Mucosa of rectum (tissue), 2 donors: ENCODE measurements at regions not wholly inside any gene's neighbourhood (a gene's known extent, or its start where the extent isn't known, plus 50 kb on each side); places are given as distances from the start of the nearest gene placed in this dataset.

Source experiments
- H3K27ac ChIP-seq, 2 donors: one replicate each; pipeline ENCODE4 v1.7.0; 2013; ENCODE audit warnings: inconsistent platforms in 2 of 2, low read depth in 2 of 2, low read length in 2 of 2
- H3K27me3 ChIP-seq, 2 donors: one replicate each; pipeline ENCODE4 v1.7.0; 2013; ENCODE audit warnings: low read length in 2 of 2; ENCODE audit not compliant: control insufficient read depth in 2 of 2, insufficient read depth in 2 of 2
- H3K36me3 ChIP-seq, 2 donors: one replicate each; pipeline ENCODE4 v1.7.0; 2013; ENCODE audit warnings: low read length in 2 of 2; ENCODE audit not compliant: control insufficient read depth in 2 of 2, insufficient read depth in 2 of 2
- H3K4me1 ChIP-seq, 2 donors: one replicate each; pipeline ENCODE4 v1.7.0; 2013; ENCODE audit warnings: low read length in 2 of 2, mild to moderate bottlenecking in 1 of 2; ENCODE audit not compliant: control insufficient read depth in 2 of 2, insufficient read depth in 2 of 2
- H3K4me3 ChIP-seq, 2 donors: one replicate each; pipeline ENCODE4 v1.7.0; 2013; ENCODE audit warnings: low read length in 2 of 2
- H3K9ac ChIP-seq, 2 donors: one replicate each; pipeline ENCODE4 v1.7.0; 2013; ENCODE audit warnings: low read length in 2 of 2, low read depth in 1 of 2, mild to moderate bottlenecking in 1 of 2
- H3K9me3 ChIP-seq, 2 donors: one replicate each; pipeline ENCODE4 v1.7.0; 2013; ENCODE audit warnings: low read length in 2 of 2; ENCODE audit not compliant: control insufficient read depth in 2 of 2
- donor health status: healthy.
- donor health status: Normal muscosa, but diverticular disease.

- Histone ChIP-seq H3K9me3 (no peaks in the 10 kb centered on the region), H3K27ac (no peak overlapping the region), H3K4me1 (no peaks in the 10 kb centered on the region), H3K9ac (no peak overlapping the region), H3K27me3 (no peaks in the 10 kb centered on the region), H3K36me3 (no peaks in the 10 kb centered on the region), H3K4me3 (no peak overlapping the region)
These were observed 1809.0 kb downstream of the SUCLG1 start for GRCh38 chr2:82650038-82650437.

- no peaks in the 10 kb centered on the region for H3K9me3 ChIP-seq
- H3K27ac ChIP-seq: no peak overlapping the region
- H3K4me3 ChIP-seq: no peak overlapping the region
- no peaks in the 10 kb centered on the region for H3K36me3 ChIP-seq
- H3K27me3 ChIP-seq: no peaks in the 10 kb centered on the region
- no peaks in the 10 kb centered on the region for H3K4me1 ChIP-seq
- no peak overlapping the region for H3K9ac ChIP-seq
These were observed 1817.4 kb downstream of the SUCLG1 start for GRCh38 chr2:82641598-82642180.

DNA sequence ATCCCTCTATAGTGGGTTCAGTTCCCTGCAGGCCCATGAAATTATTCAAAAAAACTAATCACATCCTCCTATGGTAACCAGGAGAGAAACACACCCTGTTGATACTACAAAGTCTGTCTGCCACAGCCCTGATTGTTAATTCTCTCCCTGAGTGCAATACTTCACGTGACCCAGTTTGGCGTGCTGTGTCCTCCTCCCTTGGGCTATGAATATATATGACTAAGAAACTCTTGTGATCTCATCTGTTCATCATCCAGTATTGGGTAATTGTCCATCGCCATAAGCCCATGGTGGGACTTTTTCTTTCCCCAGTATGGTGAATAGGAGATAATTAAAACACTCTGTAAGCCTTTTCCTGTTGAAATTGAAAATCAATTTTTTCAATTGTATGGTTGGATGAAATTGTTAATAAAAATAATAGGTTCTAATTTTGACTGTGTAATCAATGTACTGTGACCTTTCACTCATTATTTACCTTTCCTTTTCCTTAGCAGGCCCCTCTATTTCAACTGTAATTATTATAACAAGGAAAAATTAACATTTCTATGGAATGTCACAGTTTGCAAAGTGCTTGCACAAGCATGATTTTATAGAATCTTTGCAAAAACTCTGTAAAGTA is 1822.6 kb downstream of the SUCLG1 start:
- H3K27ac ChIP-seq: no peak overlapping the region
- no peaks in the 10 kb centered on the region for H3K4me1 ChIP-seq
- no peaks in the 10 kb centered on the region for H3K27me3 ChIP-seq
- H3K36me3 ChIP-seq: no peaks in the 10 kb centered on the region
- no peak overlapping the region for H3K9ac ChIP-seq
- no peak overlapping the region for H3K4me3 ChIP-seq
- H3K9me3 ChIP-seq: no peaks in the 10 kb centered on the region

DNA sequence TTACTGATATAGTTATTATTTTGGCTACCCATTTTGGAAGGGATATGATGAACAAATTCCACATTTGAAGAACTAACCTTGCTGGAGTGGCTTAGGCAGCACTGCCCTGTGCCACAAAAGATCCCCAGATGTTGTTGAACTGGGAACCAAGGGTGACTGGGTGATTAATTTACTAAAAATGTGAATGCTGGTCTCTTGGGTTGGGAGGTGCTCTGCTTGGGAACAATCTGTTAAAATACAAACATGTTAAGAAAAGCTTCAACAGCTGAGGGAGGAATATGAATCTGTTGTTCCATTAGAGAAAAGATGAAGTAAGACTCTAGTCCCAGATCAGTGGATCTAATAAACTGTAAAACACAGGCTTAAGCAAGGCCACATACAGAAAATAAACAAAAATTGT is 1860.1 kb downstream of the SUCLG1 start:
- H3K9ac ChIP-seq: no peak overlapping the region
- H3K36me3 ChIP-seq: no peaks in the 10 kb centered on the region
- no peaks in the 10 kb centered on the region for H3K9me3 ChIP-seq
- H3K4me1 ChIP-seq: no peaks in the 10 kb centered on the region
- H3K4me3 ChIP-seq: no peak overlapping the region
- H3K27ac ChIP-seq: no peak overlapping the region
- no peaks in the 10 kb centered on the region for H3K27me3 ChIP-seq

DNA sequence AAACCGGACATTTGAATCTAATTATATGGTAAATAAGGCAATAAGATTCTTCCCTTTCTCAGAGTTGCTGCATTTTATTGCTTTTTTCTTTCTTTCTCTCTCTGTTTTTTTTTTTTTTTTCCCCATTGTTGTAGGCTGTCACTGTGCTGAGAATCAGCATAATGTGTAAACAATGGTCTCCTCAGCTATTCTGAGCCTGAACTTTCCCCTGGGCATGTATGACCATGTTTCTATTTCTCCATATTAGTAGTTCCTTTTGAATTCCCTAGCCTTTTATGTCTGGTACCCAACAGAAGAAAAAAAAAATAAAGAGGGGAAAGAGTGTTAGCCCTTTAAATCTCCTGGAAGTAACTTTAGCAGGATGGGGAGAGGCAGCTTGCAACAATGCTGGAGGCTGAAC is 1862.5 kb downstream of the SUCLG1 start:
- no peaks in the 10 kb centered on the region for H3K4me1 ChIP-seq
- no peaks in the 10 kb centered on the region for H3K36me3 ChIP-seq
- no peak overlapping the region for H3K4me3 ChIP-seq
- no peaks in the 10 kb centered on the region for H3K27me3 ChIP-seq
- H3K27ac ChIP-seq: no peak overlapping the region
- H3K9ac ChIP-seq: no peak overlapping the region
- no peaks in the 10 kb centered on the region for H3K9me3 ChIP-seq

GRCh38 chr2:82591718-82592117 is 1867.4 kb downstream of the SUCLG1 start:
- H3K27ac ChIP-seq: no peak overlapping the region

GRCh38 chr2:82576656-82577055 is 1882.4 kb downstream of the SUCLG1 start:
- Histone ChIP-seq H3K9ac (no peak overlapping the region), H3K36me3 (no peaks in the 10 kb centered on the region), H3K27ac (no peak overlapping the region), H3K27me3 (no peaks in the 10 kb centered on the region), H3K4me3 (no peak overlapping the region), H3K4me1 (no peaks in the 10 kb centered on the region), H3K9me3 (no peaks in the 10 kb centered on the region)

More at GRCh38 chr2:82591718-82592117, 1867.4 kb downstream of the SUCLG1 start:
- Histone ChIP-seq H3K4me1 (no peaks in the 10 kb centered on the region), H3K9me3 (no peaks in the 10 kb centered on the region), H3K9ac (no peak overlapping the region), H3K4me3 (no peak overlapping the region), H3K27me3 (no peaks in the 10 kb centered on the region), H3K36me3 (no peaks in the 10 kb centered on the region)

GRCh38 chr2:82539280-82539621 is 1919.8 kb downstream of the SUCLG1 start:
- Histone ChIP-seq H3K4me1 (no peaks in the 10 kb centered on the region), H3K27me3 (no peaks in the 10 kb centered on the region), H3K9ac (no peak overlapping the region), H3K36me3 (no peaks in the 10 kb centered on the region), H3K4me3 (no peak overlapping the region), H3K27ac (no peak overlapping the region), H3K9me3 (no peaks in the 10 kb centered on the region)

DNA sequence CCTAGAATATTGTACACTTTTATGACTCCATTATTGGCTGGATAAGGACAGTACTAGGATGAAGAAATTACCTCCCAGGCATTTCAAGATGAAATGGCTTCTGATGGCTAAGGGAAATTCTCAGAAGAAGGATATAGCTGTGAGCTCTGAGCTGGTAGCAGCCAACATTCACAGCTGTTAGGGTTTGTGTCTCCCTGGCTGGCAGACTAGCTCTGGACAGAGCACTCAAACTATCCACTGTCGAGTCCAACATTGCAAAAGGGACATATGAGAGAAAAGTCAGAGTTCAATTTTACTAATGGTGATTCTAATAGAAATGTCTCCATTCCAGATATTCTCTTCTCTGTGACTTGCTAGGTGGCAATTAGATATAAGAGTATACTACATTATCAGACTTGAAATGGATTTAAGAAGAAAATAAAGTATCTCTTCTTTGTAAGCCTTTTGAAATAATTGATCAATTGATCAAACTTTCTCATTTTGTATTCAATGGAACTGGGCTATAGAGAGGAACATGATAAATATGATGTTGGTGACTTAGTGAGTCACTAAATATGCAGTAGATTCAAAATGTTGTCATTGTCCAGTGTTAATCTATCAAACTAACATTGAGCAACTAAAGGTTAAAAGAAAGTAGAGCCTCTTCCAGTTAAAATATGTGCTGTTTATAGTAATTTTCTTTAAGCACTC is 1920.3 kb downstream of the SUCLG1 start:
- Histone ChIP-seq H3K9ac (no peak overlapping the region), H3K36me3 (no peaks in the 10 kb centered on the region), H3K9me3 (no peaks in the 10 kb centered on the region), H3K4me1 (no peaks in the 10 kb centered on the region), H3K27ac (no peak overlapping the region), H3K4me3 (no peak overlapping the region), H3K27me3 (no peaks in the 10 kb centered on the region)

- H3K9ac ChIP-seq: no peak overlapping the region
- H3K9me3 ChIP-seq: no peaks in the 10 kb centered on the region
- no peaks in the 10 kb centered on the region for H3K27me3 ChIP-seq
- no peaks in the 10 kb centered on the region for H3K36me3 ChIP-seq
- H3K27ac ChIP-seq: no peak overlapping the region
- no peaks in the 10 kb centered on the region for H3K4me1 ChIP-seq
- H3K4me3 ChIP-seq: no peak overlapping the region
These were observed 1930.8 kb downstream of the SUCLG1 start for GRCh38 chr2:82528288-82528687.
